ENCODE measurements at regions not wholly inside any gene's neighbourhood (a gene's known extent, or its start where the extent isn't known, plus 50 kb on each side); places are given as distances from the start of the nearest gene placed in this dataset.
"Not testable (repeated sequence)": the region's sequence is repeated elsewhere in the genome, so short reads cannot be mapped to it uniquely, and the experiment has no call there.

DNA sequence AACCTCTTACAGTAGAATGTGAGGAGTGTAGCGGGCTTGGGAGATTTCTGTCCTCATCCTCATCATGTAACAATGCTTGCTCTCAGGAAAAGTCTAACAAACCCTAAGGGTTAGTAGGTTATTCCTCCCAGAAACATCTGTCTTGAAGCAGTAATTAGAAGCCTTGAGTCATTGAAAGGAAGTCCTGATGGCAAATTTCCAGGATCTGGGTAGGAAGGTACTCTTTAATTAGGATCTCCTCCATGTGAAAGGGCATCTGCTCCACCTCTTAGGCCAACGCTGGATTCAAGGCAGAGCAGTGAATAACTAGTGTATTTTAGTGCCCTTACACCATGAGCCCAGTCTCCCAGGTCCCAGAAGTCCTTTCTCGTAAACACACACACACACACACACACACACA is 106.6 kb upstream of the BARHL2 start:
- DNase-seq = no peak

DNA sequence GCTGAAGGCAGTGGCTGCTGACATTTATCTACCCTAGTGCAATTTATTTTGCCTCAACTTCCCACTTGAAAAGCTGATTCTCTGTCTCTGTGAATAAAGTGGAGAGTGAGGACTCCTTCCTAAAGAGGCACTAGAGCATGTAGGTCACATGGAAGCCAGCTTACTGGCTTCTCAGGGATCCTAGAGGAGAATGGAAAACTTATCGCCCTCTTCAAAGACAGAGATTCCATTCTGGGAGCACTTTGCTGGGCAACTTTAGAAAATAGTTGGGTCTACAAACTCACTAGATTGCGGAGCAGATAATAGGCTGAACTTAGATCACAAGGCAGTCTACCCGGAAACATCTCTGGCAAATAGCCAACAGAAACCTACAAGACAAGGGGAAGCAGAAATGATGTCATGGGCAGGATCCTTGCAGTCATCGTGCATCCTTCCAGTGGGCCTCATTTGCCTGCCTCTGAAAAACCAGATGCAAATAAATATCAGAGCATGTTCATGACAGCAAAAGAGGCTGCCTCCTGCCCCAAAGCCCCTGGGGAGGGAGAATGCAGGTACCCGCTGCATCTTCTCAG is 104.8 kb upstream of the BARHL2 start:
- no peak for DNase-seq

DNA sequence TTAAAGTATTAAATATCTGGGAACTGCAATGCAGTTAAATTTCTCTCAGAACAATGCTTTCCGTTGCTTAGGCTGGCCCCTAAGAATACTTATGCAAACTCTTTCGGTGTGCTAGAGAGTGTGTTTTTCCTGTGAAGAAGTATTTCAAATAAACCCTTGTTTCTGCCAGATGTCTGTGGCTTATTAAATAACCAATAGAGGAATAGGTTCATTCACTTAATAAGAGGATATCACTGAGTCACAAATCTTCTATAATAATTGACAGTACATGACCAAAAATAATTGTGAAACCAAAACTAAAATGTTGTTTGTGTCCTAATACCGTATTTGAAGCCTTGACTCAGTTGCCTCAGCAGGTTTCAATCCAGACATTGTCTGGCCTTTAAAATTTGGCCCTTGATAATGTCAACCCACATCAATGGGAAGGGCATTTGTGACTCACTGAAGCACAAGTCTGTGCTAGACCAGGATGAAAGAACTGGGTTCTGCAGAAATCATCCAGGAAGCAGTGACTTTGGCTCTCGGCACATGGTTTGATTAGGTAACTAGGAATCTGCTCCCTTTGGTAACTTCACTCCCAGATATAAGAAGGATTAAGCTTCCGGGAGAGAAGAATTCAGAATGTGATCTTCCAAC is 104.2 kb upstream of the BARHL2 start:
- DNase-seq = no peak

DNA sequence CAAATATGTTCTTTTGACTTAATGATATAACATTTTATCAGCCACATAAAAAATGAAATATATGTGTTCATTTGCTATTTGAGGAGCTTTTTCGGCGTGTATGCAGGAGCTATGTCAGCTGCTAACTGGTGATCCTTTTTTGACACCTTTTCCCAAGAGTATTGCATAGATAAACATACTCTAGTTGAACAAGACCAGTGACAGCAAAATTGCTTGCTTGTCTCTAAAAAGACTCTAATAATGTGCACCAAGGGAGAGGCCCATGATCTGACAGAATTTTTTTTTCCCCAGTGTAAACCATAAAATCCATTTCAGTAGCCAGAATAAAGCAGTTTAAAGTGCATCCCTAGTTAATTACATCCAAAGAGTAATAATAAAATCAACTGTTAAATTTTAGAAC is 103.6 kb upstream of the BARHL2 start:
- DNase-seq = no peak

DNA sequence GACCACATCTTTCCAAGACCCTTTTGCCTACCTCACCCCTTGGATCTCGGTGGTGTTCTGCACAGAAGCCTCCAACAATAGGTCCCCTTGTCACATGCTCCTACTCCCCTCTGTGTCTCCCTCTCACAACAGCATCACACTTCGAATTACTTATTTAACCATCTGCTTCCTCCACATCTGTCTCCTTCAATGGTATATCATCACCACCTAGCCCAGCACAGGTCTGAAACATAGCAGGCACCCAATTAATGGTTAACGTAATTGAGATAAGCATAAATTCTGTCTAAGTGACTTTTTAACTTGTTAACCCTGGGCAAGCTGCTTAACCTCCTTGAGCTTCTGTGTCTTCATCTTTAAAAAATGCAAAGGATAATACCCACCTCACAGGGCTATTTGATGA is 100.3 kb upstream of the BARHL2 start:
- DNase-seq = no peak

DNA sequence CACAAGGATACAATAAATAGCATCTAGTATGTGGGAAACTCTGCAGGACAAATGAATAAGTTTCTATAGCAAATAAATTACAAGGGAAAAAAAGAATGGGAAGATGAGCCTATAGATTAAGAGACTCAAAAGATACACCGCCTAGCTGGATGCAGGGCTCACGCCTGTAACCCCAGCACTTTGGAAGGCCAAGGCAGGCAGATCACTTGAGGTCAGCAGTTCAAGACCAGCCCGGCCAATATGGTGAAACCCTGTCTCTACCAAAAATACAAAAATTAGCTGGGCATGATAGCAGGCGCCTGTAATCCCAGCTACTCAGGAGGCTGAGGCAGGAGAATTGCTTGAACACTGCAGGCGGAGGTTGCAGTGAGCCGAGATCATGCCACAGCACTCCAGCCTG is 95.1 kb upstream of the BARHL2 start:
- DNase-seq = not testable (repeated sequence)

DNA sequence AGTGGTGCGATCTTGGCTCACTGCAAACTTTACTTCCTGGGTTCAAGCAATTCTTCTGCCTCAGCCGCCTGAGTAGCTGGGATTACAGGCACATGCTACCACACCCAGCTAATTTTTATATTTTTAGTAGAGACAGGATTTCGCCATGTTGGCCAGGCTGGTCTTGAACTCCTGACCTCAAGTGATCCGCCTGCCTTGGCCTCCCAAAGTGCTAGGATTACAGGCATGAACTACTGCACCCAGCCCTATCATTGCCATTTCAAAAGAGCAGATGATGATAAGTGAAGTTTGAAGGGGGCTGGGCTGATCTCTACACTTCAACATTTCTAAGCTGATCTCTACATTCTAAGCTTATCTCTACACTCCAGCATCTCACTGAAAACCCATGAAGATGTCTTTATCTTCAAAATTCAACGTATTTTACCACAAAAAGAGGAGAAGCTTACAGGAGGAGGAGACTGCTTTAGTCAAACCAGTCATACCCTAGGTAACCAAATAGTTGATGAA is 94.4 kb upstream of the BARHL2 start:
- DNase-seq = not testable (repeated sequence)

DNA sequence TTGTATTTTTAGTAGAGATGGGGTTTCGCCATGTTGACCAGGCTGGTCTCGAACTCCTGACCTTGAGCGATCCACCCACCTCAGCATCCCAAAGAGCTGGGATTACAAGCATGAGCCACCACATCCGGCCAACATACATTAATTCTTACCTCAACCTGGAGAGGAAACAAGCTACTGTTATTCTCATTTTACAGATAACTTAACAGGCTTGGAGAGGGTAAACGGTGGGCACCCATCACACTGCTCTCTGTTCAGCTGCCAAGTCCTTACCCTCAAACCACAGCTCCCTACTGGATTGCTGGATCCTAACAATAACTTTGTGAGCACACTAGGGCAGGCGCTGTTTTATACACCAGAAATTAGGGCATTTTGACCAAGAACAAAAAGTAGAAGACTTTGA is 93.6 kb upstream of the BARHL2 start:
- DNase-seq = no peak

DNA sequence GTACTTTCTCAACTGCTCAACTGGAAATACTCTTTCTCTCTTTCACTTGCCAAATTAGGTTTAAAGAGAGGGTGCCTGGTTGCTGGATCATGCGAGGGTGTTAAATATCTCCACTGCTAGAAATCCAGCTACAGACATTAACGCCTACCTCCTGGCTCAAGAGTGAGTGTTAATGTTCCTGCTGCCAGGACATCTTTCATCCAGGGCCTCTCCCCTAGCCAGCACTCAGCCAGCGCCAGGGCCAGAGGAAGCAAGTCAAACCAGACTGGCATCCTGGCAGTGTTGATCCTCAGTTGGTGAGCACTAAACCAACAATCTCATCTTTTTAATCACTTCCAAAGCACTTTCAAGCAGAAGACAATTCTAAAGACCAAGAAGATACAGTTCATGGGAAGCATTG is 92.9 kb upstream of the BARHL2 start:
- DNase-seq = no peak

DNA sequence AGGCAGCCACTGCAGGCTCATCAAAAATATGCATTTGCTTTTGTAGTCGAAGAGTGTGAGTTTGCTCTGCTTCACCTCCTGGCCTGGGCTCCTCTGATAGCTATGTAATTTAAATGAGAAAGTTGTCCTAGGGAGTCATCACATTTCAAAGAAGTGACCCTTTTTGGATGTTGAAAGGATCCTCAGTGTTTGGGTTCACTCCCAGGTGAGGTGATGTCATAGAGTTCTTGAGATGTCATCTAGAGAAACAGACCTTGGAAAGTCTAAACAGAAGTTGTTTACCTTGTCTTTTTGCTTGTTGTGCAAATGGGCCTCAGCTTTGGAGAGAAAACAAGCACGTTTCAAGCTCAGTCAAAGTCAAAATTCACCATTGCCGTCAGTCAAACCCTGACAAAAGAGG is 92.0 kb upstream of the BARHL2 start:
- DNase-seq = no peak

DNA sequence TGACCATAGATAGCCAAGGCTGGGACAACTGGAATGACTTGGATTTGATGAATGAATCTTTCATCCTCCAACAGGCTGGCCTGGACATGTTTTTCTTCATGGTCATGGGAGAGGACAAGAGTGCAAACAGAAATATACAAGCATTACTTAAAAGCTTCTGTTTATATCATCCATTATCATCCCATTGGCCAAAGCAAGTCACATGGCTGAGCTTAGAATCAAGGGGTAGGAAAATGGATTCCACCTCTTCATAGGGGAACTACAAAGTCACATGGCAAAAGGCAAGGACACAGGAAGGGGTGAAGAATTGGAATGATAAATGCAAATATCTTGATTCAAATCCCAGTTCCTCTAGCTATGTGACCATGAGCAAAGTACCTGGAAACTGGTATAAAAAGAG is 90.2 kb upstream of the BARHL2 start:
- no peak for DNase-seq

DNA sequence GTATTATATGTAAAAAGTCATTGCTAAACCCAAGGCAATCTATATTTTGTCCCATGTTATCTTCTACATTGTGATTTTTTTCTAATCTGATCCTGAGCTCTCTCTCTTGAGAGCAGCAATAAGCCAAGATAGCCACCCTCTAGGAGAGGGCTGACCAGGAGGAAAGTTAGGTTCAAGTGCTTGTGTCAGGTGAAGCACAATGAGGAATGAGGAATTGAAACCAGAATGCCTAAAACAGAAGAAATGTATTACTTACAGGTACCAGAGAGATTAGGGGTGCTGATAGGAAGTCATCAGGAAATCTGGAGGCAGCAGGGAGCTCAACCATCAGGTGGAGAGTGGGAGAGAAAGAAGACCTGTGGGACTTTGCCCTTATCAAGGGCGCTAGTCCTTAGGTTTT is 85.5 kb upstream of the BARHL2 start:
- no peak for DNase-seq

DNA sequence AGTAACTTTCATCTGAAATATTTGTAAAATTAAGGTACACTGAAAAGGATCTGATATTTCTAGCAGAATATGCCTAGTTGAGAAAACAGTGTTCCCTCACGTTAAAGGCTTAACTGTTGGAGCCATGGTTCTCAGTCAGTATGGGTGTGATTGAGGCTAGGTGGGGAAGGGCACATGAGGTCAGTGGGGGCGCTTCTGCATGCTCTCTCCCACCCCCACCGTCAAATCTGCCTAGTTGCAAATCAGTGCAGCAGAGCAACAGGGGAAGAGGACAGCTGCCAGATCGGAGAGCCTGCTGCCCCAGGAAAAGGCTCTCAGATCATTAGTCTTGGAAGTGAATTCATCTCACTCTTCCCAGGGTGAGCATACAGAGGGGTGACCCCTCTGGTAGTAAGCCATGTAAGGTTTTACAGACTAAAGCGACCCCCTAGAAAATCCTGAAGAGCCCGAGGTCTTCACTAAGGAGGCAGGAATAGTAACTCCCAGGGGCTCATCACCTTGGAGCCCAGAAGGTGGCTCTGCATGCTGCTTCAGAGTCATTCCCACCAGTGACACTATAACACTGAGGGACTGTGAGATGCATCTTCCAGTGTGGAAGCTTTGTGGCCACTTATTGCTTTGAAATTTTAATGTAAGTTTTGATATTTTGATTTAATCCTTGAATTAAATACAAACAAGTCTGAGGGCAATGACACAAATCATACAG is 83.1 kb upstream of the BARHL2 start:
- no peak for DNase-seq

DNA sequence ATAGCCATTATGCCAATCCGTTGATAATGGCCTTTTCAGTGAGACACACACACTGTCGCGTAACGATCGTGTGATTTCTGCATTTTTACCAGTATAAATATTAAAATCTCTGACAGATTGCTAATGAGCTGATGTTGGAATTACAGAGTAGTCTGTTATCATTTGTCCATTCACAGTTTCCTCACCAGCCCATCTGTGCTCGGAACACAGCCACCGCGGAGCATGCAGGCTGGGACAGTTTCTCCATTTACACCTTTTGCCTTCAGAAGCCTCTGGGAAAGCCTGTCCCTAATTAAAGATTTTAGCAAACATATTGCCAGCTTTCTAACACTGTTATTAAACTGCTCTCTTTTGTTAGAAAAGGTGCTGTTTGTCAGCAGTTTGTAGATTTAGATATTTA is 82.2 kb upstream of the BARHL2 start:
- DNase-seq = no peak

DNA sequence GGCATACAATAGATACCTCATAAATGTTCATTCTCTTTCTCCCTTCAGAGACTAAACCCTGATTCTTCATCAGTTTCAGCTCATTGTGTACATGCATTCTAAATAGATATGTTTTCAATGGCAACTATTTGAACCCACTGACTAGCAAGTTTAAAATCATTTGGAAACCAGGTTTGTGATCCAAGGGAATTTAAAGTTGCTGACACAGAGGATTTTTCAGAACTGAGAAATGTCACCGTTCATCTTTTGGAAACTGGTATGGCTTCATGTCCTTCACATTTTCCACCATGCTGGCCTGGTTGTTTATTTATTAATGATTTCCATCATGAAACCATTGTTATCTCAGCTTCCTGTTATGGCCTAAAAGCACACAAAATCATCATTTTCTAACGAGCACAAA is 81.8 kb upstream of the BARHL2 start:
- no peak for DNase-seq

DNA sequence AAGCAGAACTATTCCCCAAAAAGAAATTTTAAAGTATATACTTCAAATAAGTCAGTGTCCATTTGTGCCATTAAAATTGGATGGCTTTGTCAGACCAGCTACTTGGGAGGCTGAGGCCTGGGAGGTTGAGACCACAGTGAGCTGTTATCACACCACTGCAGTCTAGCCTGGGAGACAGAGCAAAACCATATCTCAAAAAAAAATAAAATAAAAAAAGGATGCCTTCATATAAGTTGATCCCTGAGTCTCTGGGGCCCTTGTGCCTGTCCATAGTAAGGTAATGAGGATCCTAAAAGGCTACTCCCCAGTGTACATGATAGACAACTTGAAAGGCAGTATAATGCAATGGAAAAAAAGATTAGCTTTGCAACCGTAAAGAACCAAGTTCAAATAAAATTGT is 81.2 kb upstream of the BARHL2 start:
- DNase-seq = no peak

DNA sequence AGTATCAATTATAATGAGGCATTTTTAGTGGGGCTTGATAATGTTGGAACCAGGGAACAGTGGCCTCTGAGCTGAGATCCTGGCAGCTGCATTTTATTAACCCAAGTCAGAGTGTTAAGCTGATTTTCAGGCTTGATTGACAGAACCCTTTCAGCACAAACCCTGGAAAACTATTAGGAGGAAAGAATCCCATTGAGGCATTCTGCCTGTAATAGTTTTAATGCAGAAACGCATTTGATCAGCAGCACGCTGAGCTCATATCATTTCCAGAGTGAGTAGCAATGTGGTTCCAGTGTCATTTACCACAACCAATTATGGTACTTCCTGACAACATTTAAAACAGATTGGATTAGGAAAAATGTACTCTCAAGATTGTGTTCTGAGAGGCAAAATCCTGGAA is 78.3 kb upstream of the BARHL2 start:
- DNase-seq = no peak

DNA sequence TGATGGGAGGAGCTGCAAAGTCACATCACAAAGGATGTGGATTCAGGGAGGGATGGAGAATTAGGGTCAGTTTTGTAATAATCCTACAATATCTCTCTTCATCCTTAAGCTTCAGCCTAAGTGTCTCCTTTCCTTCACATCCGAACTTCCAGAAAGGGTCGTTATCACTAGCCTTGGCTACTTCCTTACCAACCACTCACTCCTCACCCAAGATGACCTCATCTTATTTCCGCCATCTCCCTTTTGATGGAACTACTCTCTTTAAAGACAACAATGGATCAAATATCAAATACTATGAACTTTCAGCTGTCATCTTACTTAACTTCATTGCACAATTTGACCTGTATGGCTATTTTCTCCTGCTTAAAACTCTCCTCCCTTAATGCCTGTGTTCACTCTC is 69.6 kb upstream of the BARHL2 start:
- DNase-seq = no peak

DNA sequence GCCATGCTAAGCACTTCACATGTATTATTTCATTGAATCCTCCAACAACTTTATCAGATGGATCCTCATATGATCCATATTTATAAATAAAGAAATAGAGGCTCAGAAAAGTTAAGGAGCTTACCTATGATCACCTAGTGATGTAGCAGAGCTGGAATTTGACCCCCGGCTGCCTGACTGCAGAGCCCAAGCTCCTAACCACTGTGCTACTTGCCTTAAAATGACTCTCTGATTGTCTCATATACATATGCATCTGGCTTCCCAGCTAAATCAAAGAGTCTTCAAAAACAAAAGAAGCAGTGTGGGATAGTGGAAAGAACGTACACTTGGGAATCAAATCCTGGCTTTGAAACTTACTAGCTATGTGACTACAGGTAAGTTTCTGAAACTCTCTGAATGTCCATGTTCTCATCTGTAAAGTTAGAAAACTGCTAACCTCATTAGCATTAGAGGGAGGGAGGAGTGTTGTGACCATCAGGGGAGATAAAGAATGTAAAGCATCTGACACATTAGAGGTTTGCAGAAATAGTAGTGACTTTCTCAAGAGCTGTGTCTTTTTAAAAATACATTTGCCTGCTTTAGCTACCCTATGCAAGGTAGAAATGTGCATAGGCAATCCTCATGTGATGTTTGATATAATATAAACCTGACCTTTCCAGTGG is 67.2 kb upstream of the BARHL2 start:
- DNase-seq = no peak

DNA sequence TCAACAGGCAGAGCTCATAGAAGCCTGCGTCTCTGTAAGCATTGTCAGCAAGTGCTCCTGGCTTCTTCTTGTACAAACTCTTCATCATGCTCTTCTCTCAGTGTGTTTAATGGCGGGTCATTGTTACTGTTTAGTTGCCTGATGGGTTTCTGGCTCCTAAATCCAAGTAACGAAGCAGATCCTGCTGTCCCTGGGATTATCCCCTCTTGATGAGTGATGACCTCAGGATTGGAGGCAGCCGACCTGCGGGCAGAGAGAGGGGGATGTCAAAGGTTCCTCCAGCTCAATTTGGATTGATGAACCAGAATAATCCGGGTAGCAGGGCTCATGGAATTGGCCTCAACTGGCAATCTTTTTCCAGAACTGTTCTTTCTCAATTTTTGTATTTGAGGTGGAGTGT is 66.1 kb upstream of the BARHL2 start:
- no peak for DNase-seq

DNA sequence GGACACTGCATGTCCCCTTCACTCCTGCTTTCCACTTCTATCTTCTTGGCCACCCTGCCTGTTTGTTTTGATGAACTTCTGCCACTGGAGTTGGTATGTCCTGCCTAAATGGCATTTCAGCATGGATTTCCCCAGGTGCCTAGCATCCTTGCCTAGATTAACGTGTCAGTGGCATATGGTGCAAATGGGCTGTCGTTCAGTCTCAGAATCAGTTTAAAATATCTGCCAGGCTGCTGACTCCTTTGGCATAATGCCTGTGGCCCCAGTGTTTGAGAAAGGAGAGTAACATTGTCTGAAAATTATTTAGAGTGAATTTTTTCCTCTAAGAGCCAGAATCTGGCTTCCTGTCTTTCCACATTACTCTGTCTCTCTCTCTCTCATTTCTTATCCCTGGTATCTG is 64.9 kb upstream of the BARHL2 start:
- DNase-seq = no peak

DNA sequence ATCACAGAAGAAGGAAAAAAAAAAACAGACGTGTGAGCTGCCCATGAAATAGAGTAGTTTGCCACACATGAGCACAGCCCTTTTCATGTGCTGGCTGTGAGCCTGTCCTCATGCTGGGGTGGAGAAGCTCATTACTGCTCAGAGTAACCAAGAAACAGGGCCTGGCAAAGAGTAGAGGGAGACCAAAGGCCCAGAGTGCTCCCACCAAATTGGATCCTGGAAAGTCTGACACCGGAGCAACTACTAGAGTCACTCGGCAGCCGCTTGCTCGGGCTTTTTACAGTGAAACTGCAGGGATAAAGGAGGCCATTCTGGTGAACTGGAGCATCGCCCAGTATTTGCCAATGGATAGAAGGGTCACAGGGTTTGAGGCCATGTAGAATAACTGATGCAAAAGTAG is 64.4 kb upstream of the BARHL2 start:
- no peak for DNase-seq

DNA sequence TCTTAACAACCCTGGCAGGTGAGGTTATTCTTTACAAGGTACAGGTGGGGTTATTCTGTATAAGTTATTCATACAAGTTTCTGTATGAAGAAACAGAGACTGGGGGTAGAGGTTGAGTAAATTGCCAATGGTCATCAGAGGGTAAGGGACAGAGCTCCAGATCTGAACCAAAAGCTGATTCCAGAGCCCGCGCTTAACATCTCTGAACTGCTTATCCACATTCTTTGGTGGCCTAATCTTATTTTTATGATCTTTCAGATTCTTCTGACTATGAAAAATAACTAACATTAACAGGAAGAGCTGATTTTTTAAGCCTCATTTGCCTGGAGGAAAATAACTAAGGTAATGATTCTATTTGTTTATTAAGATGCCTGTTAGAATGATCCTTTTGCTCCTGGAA is 63.9 kb upstream of the BARHL2 start:
- DNase-seq = no peak

DNA sequence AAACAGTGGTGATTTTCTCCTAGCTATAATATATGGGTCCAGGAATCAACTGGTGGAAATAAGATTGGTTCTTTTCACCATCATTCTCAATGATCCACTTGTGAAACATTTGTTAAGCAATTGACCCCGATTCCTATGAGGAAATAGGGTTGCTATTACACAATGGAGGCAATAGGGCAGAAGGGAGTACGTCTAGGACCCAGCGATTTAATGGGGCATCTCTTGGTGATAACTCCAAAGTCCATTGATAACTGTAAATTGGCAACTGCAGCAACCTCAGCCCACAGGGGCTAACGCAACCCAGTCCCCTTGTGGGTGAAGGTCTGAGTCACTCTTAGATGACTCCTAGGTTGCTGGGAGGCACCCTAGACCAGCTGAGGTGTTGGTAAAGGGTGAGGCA is 62.5 kb upstream of the BARHL2 start:
- no peak for DNase-seq
